ENCODE measurements at regions not wholly inside any gene's neighbourhood (a gene's known extent, or its start where the extent isn't known, plus 50 kb on each side); places are given as distances from the start of the nearest gene placed in this dataset.

GRCh38 chr2:143960177-143960576, 559.7 kb downstream of the ZEB2 start:
- no peak overlapping the region for H3K4me3 ChIP-seq (ENCODE audit: low read depth, low read length)
- DNase-seq (ENCODE audit: low read depth): no peak
- no peak for TF ChIP-seq CTCF (IDR thresholded peaks at IDR 0.05; ENCODE audit: insufficient read depth, low read length)

GRCh38 chr2:143957321-143957720, 562.6 kb downstream of the ZEB2 start:
- TF ChIP-seq CTCF (IDR thresholded peaks at IDR 0.05; ENCODE audit: insufficient read depth, low read length): no peak
- H3K4me3 ChIP-seq (ENCODE audit: low read depth, low read length): no peak overlapping the region
- no peak for DNase-seq (ENCODE audit: low read depth)

GRCh38 chr2:143955401-143956065, 564.4 kb downstream of the ZEB2 start:
- no peak overlapping the region for H3K4me3 ChIP-seq (ENCODE audit: low read depth, low read length)
- peak; percentile 79 for DNase-seq (ENCODE audit: low read depth)
- TF ChIP-seq CTCF (IDR thresholded peaks at IDR 0.05; ENCODE audit: insufficient read depth, low read length): no peak

- TF ChIP-seq CTCF (IDR thresholded peaks at IDR 0.05; ENCODE audit: insufficient read depth, low read length): no peak
- no peak overlapping the region for H3K4me3 ChIP-seq (ENCODE audit: low read depth, low read length)
- no peak for DNase-seq (ENCODE audit: low read depth)
Observed at GRCh38 chr2:143954844-143955243, 565.1 kb downstream of the ZEB2 start.

- TF ChIP-seq CTCF (IDR thresholded peaks at IDR 0.05; ENCODE audit: insufficient read depth, low read length): no peak
- H3K4me3 ChIP-seq (ENCODE audit: low read depth, low read length): no peak overlapping the region
- peak; percentile 51 for DNase-seq (ENCODE audit: low read depth)
Observed at GRCh38 chr2:143954186-143954585, 565.7 kb downstream of the ZEB2 start.

GRCh38 chr2:143953451-143954030, 566.4 kb downstream of the ZEB2 start:
- no peak for TF ChIP-seq CTCF (IDR thresholded peaks at IDR 0.05; ENCODE audit: insufficient read depth, low read length)
- no peak overlapping the region for H3K4me3 ChIP-seq (ENCODE audit: low read depth, low read length)
- DNase-seq (ENCODE audit: low read depth): no peak

GRCh38 chr2:143952536-143952935, 567.4 kb downstream of the ZEB2 start:
- DNase-seq (ENCODE audit: low read depth): no peak
- no peak overlapping the region for H3K4me3 ChIP-seq (ENCODE audit: low read depth, low read length)
- no peak for TF ChIP-seq CTCF (IDR thresholded peaks at IDR 0.05; ENCODE audit: insufficient read depth, low read length)
